ENCODE measurements at regions not wholly inside any gene's neighbourhood (a gene's known extent, or its start where the extent isn't known, plus 50 kb on each side); places are given as distances from the start of the nearest gene placed in this dataset.

- Histone ChIP-seq H3K27me3 (no peaks in the 10 kb centered on the region), H3K4me3 (no peak overlapping the region), H3K36me3 (no peaks in the 10 kb centered on the region), H3K4me1 (no peaks in the 10 kb centered on the region), H3K27ac (no peak overlapping the region), H3K9me3 (peaks cover 0 to 11% (median 7%) of the 10 kb centered on the region in 4 donors)
- DNase-seq, result no peak
- intact Hi-C loops (cut with DNase I; ENCODE audit: low total_unique reads), result no loop called here
- 62 to 72% (median 67%) methylated on average over 4 of the region's 4 CpGs for WGBS, 5 donors
- TF ChIP-seq, protein P1, sequence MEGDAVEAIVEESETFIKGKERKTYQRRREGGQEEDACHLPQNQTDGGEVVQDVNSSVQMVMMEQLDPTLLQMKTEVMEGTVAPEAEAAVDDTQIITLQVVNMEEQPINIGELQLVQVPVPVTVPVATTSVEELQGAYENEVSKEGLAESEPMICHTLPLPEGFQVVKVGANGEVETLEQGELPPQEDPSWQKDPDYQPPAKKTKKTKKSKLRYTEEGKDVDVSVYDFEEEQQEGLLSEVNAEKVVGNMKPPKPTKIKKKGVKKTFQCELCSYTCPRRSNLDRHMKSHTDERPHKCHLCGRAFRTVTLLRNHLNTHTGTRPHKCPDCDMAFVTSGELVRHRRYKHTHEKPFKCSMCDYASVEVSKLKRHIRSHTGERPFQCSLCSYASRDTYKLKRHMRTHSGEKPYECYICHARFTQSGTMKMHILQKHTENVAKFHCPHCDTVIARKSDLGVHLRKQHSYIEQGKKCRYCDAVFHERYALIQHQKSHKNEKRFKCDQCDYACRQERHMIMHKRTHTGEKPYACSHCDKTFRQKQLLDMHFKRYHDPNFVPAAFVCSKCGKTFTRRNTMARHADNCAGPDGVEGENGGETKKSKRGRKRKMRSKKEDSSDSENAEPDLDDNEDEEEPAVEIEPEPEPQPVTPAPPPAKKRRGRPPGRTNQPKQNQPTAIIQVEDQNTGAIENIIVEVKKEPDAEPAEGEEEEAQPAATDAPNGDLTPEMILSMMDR (IDR thresholded peaks at IDR 0.05), result no peak
- TF ChIP-seq POLR2AphosphoS5 (IDR thresholded peaks at IDR 0.05) (no peak), POLR2A (IDR thresholded peaks at IDR 0.05) (no peak), EP300 (IDR thresholded peaks at IDR 0.05) (no peak)
Observed at GRCh38 chr4:45897946-45898585, 225.8 kb downstream of the GABRG1 start.

GRCh38 chr4:45883421-45883820 lies 240.4 kb downstream of the GABRG1 start:
- Histone ChIP-seq H3K4me3 (no peak overlapping the region), H3K27ac (no peak overlapping the region), H3K9me3 (peaks cover 0 to 20% (median 10%) of the 10 kb centered on the region in 4 donors), H3K27me3 (no peaks in the 10 kb centered on the region), H3K36me3 (no peaks in the 10 kb centered on the region), H3K4me1 (no peaks in the 10 kb centered on the region)
- no peak for DNase-seq
- intact Hi-C loops (cut with DNase I; ENCODE audit: low total_unique reads), result no loop called here
- 70 to 88% (median 84%) methylated on average over 1 of the region's 1 CpG for WGBS, 5 donors
- TF ChIP-seq POLR2A (IDR thresholded peaks at IDR 0.05) (no peak), EP300 (IDR thresholded peaks at IDR 0.05) (no peak), POLR2AphosphoS5 (IDR thresholded peaks at IDR 0.05) (no peak)
- TF ChIP-seq, protein P1 (IDR thresholded peaks at IDR 0.05), result no peak

- no peaks in the 10 kb centered on the region for H3K4me1 ChIP-seq
- DNase-seq, result no peak
- no peaks in the 10 kb centered on the region for H3K27me3 ChIP-seq
- no peak overlapping the region for H3K27ac ChIP-seq
- 78 to 87% (median 82%) methylated on average over 2 of the region's 2 CpGs for WGBS, 5 donors
- H3K9me3 ChIP-seq, result no peaks in the 10 kb centered on the region
- intact Hi-C loops (cut with DNase I; ENCODE audit: low total_unique reads), result no loop called here
- no peaks in the 10 kb centered on the region for H3K36me3 ChIP-seq
- no peak overlapping the region for H3K4me3 ChIP-seq
- no peak for TF ChIP-seq EP300 (IDR thresholded peaks at IDR 0.05)
- TF ChIP-seq, protein P1 (IDR thresholded peaks at IDR 0.05), result no peak
- no peak for TF ChIP-seq POLR2A (IDR thresholded peaks at IDR 0.05)
- TF ChIP-seq POLR2AphosphoS5 (IDR thresholded peaks at IDR 0.05), result no peak
Observed at GRCh38 chr4:45876235-45876890, 247.5 kb downstream of the GABRG1 start.

- no peak overlapping the region for H3K4me3 ChIP-seq
- DNase-seq, result no peak
- H3K27me3 ChIP-seq, result no peaks in the 10 kb centered on the region
- H3K4me1 ChIP-seq, result no peaks in the 10 kb centered on the region
- TF ChIP-seq POLR2AphosphoS5 (IDR thresholded peaks at IDR 0.05), result no peak
- TF ChIP-seq, protein P1 (IDR thresholded peaks at IDR 0.05), result no peak
- TF ChIP-seq POLR2A (IDR thresholded peaks at IDR 0.05), result no peak
- H3K9me3 ChIP-seq, result no peaks in the 10 kb centered on the region
- no peak overlapping the region for H3K27ac ChIP-seq
- intact Hi-C loops (cut with DNase I; ENCODE audit: low total_unique reads), result no loop called here
- 29 to 46% (median 34%) methylated on average over 3 of the region's 3 CpGs for WGBS, 5 donors
- H3K36me3 ChIP-seq, result no peaks in the 10 kb centered on the region
Observed at GRCh38 chr4:45869184-45869583, 254.7 kb downstream of the GABRG1 start.

Measured in stomach (tissue), 8 donors.